ENCODE measurements at regions not wholly inside any gene's neighbourhood (a gene's known extent, or its start where the extent isn't known, plus 50 kb on each side); places are given as distances from the start of the nearest gene placed in this dataset.

- Histone ChIP-seq H3K27me3 (replicated peaks; ENCODE audit: control insufficient read depth, insufficient read depth, low read length) (peaks cover 1% of the 10 kb centered on the region; the same call in 1 of the 2 replicates), H3K36me3 (ENCODE audit: control insufficient read depth, insufficient read depth, low read length) (no peaks in the 10 kb centered on the region), H3K4me3 (replicated peaks; ENCODE audit: low read depth, low read length) (no peak overlapping the region)
- no peak for DNase-seq (ENCODE audit: extremely low read depth, insufficient read length)
- TF ChIP-seq CTCF (IDR thresholded peaks at IDR 0.05; ENCODE audit: insufficient read depth, low read length, poor library complexity, severe bottlenecking) = no peak
These were observed 330.5 kb downstream of the BUD13 start for GRCh38 chr11:116442238-116442752.

- DNase-seq (ENCODE audit: extremely low read depth, insufficient read length) = no peak
- H3K36me3 ChIP-seq (ENCODE audit: control insufficient read depth, insufficient read depth, low read length) = no peaks in the 10 kb centered on the region
- H3K27me3 ChIP-seq (replicated peaks; ENCODE audit: control insufficient read depth, insufficient read depth, low read length) = peaks cover 1% of the 10 kb centered on the region
- no peak for TF ChIP-seq CTCF (IDR thresholded peaks at IDR 0.05; ENCODE audit: insufficient read depth, low read length, poor library complexity, severe bottlenecking)
- H3K4me3 ChIP-seq (replicated peaks; ENCODE audit: low read depth, low read length) = no peak overlapping the region
These were observed 333.5 kb downstream of the BUD13 start for GRCh38 chr11:116439361-116439677.

- DNase-seq (ENCODE audit: extremely low read depth, insufficient read length) = no peak
- Histone ChIP-seq H3K4me3 (replicated peaks; ENCODE audit: low read depth, low read length) (no peak overlapping the region), H3K27me3 (replicated peaks; ENCODE audit: control insufficient read depth, insufficient read depth, low read length) (peaks cover 3% of the 10 kb centered on the region), H3K36me3 (ENCODE audit: control insufficient read depth, insufficient read depth, low read length) (no peaks in the 10 kb centered on the region)
- TF ChIP-seq CTCF (IDR thresholded peaks at IDR 0.05; ENCODE audit: insufficient read depth, low read length, poor library complexity, severe bottlenecking) = no peak
These were observed 334.0 kb downstream of the BUD13 start for GRCh38 chr11:116438651-116439360.

- no peak overlapping the region for H3K4me3 ChIP-seq (replicated peaks; ENCODE audit: low read depth, low read length)
- no peak for TF ChIP-seq CTCF (IDR thresholded peaks at IDR 0.05; ENCODE audit: insufficient read depth, low read length, poor library complexity, severe bottlenecking)
- no peaks in the 10 kb centered on the region for H3K36me3 ChIP-seq (ENCODE audit: control insufficient read depth, insufficient read depth, low read length)
- DNase-seq (ENCODE audit: extremely low read depth, insufficient read length) = no peak
- peaks cover 2% of the 10 kb centered on the region for H3K27me3 ChIP-seq (replicated peaks; ENCODE audit: control insufficient read depth, insufficient read depth, low read length)
These were observed 337.8 kb downstream of the BUD13 start for GRCh38 chr11:116434986-116435385.

- H3K27me3 ChIP-seq (replicated peaks; ENCODE audit: control insufficient read depth, insufficient read depth, low read length) = peaks cover 2% of the 10 kb centered on the region
- DNase-seq (ENCODE audit: extremely low read depth, insufficient read length) = no peak
These were observed 340.5 kb downstream of the BUD13 start for GRCh38 chr11:116432301-116432700.

More at GRCh38 chr11:116432301-116432700, 340.5 kb downstream of the BUD13 start:
- no peaks in the 10 kb centered on the region for H3K36me3 ChIP-seq (ENCODE audit: control insufficient read depth, insufficient read depth, low read length)
- H3K4me3 ChIP-seq (replicated peaks; ENCODE audit: low read depth, low read length) = no peak overlapping the region
- TF ChIP-seq CTCF (IDR thresholded peaks at IDR 0.05; ENCODE audit: insufficient read depth, low read length, poor library complexity, severe bottlenecking) = no peak
